H1 (cell line): ENCODE measurements at regions not wholly inside any gene's neighbourhood (a gene's known extent, or its start where the extent isn't known, plus 50 kb on each side); places are given as distances from the start of the nearest gene placed in this dataset.

ENCODE experiments used
- CTCF ChIA-PET: fragments of 300-600 bp; sonication (Branson Sonifier 250); formaldehyde crosslinking; loops from one replicate; lab custom pipeline; 2021; ENCODE audit not compliant: partially characterized antibody; lab: Charles Lee
- POLR2A ChIA-PET: fragments of 300-600 bp; sonication (Branson Sonifier 250); formaldehyde crosslinking; loops from one replicate; lab custom pipeline; 2021; ENCODE audit warnings: inconsistent platforms; ENCODE audit not compliant: partially characterized antibody; lab: Charles Lee
- DNase-seq, 2 experiments: peaks; one replicate each; pipeline versions ENCODE4 v3.0.0 to v3.0.0-alpha.2; 2010 to 2022; ENCODE audit warnings: low spot score in 2 of 2, low read depth in 1 of 2, mixed read lengths in 1 of 2
- FAIRE-seq: peaks from 2 replicates; lab custom pipeline; 2011; peaks lifted over from hg19 to GRCh38; lab: Jason Lieb, UNC
- H2AFZ ChIP-seq: 2 replicates; pipeline ENCODE4 v1.8.1; 2012; ENCODE audit warnings: low read length, inconsistent platforms
- H2AK5ac ChIP-seq: 2 replicates; pipeline ENCODE4 v1.6.1; 2013; ENCODE audit warnings: low read depth, low read length
- H2BK120ac ChIP-seq: replicated peaks from 2 replicates; pipeline ENCODE3; 2013; ENCODE audit warnings: low read depth, low read length, inconsistent platforms
- H2BK12ac ChIP-seq: 2 replicates; pipeline ENCODE4 v1.6.1; 2013; ENCODE audit warnings: low read depth, low read length
- H2BK15ac ChIP-seq: 2 replicates; pipeline ENCODE4 v1.6.1; 2013; ENCODE audit warnings: low read length
- H2BK20ac ChIP-seq: 2 replicates; pipeline ENCODE4 v1.6.1; 2013; ENCODE audit warnings: low read length
- H2BK5ac ChIP-seq: 2 replicates; pipeline ENCODE4 v1.6.1; 2013; ENCODE audit warnings: low read depth, low read length
- H3K14ac ChIP-seq: 2 replicates; pipeline ENCODE4 v1.6.1; 2013; ENCODE audit warnings: inconsistent platforms; ENCODE audit not compliant: insufficient read length
- H3K18ac ChIP-seq: 2 replicates; pipeline ENCODE4 v1.6.1; 2013; ENCODE audit warnings: low read length; ENCODE audit errors: extremely low read depth
- H3K23ac ChIP-seq: 2 replicates; pipeline ENCODE4 v1.6.1; 2013; ENCODE audit warnings: inconsistent platforms; ENCODE audit not compliant: insufficient read length
- H3K23me2 ChIP-seq: 2 replicates; pipeline ENCODE4 v1.6.1; 2013; ENCODE audit warnings: low read depth, low read length
- H3K27ac ChIP-seq: 2 replicates; pipeline ENCODE4 v1.6.1; 2011; ENCODE audit warnings: low read depth, low read length, inconsistent platforms
- H3K27me3 ChIP-seq, 4 experiments: replicated peaks in 1 of 4; 1 replicate in 1 of 4; 2 replicates in 3 of 4; pipeline versions ENCODE4 v1.6.1 to v1.8.1; 2011 to 2013; ENCODE audit warnings: low read length in 3 of 4, mild to moderate bottlenecking in 3 of 4, inconsistent platforms in 2 of 4, mixed read lengths in 2 of 4, moderate library complexity in 1 of 4; ENCODE audit not compliant: control insufficient read depth in 3 of 4, insufficient read depth in 3 of 4; ENCODE audit errors: extremely low read depth in 1 of 4
- H3K36me3 ChIP-seq, 4 experiments: 2 replicates each; pipeline versions ENCODE4 v1.6.1 to v1.8.1; 2011 to 2013; ENCODE audit warnings: mild to moderate bottlenecking in 4 of 4, low read length in 3 of 4, moderate library complexity in 2 of 4, control low read depth in 1 of 4, inconsistent platforms in 1 of 4; ENCODE audit not compliant: insufficient read depth in 4 of 4, control insufficient read depth in 2 of 4
- H3K4ac ChIP-seq: replicated peaks from 2 replicates; pipeline ENCODE3; 2013; ENCODE audit warnings: low read length, low read depth, mixed read lengths, inconsistent platforms; ENCODE audit not compliant: insufficient read length
- H3K4me1 ChIP-seq, 4 experiments: replicated peaks in 1 of 4; 1 replicate in 1 of 4; 2 replicates in 3 of 4; pipeline versions ENCODE4 v1.6.1 to v1.8.1; 2011 to 2013; ENCODE audit warnings: low read length in 3 of 4, inconsistent platforms in 2 of 4, mixed read lengths in 1 of 4; ENCODE audit not compliant: insufficient read depth in 4 of 4, control insufficient read depth in 3 of 4
- H3K4me2 ChIP-seq, 2 experiments: 2 replicates each; pipeline versions ENCODE4 v1.6.1 to v1.8.1; 2011 to 2013; ENCODE audit warnings: low read depth in 2 of 2, low read length in 2 of 2, control low read depth in 1 of 2, inconsistent platforms in 1 of 2, mild to moderate bottlenecking in 1 of 2; ENCODE audit not compliant: insufficient read depth in 1 of 2
- H3K4me3 ChIP-seq, 4 experiments: fragments of 200-600, 300-600 bp in 1 of 4; sonication (generic), shearing (Covaris generic), sonication (Bioruptor Twin) in 1 of 4; 2 replicates each; pipeline versions ENCODE4 v1.5.1 to v1.8.1; 2011 to 2016; ENCODE audit warnings: low read length in 4 of 4, low read depth in 3 of 4, control low read depth in 2 of 4, inconsistent platforms in 2 of 4, mild to moderate bottlenecking in 2 of 4, mixed read lengths in 1 of 4, moderate library complexity in 1 of 4; ENCODE audit not compliant: insufficient read depth in 2 of 4; ENCODE audit errors: extremely low read depth in 1 of 4
- H3K56ac ChIP-seq: replicated peaks from 2 replicates; pipeline ENCODE3; 2013; ENCODE audit warnings: low read depth, mild to moderate bottlenecking, mixed read lengths, low read length, inconsistent platforms; ENCODE audit not compliant: insufficient read length
- H3K79me1 ChIP-seq: 2 replicates; pipeline ENCODE4 v1.6.1; 2013; ENCODE audit warnings: low read depth, low read length, control low read depth
- H3K79me2 ChIP-seq, 2 experiments: 2 replicates each; pipeline versions ENCODE4 v1.6.1 to v1.8.1; 2012 to 2013; ENCODE audit warnings: low read length in 2 of 2, mild to moderate bottlenecking in 2 of 2, inconsistent platforms in 1 of 2; ENCODE audit not compliant: insufficient read depth in 2 of 2, control insufficient read depth in 1 of 2
- H3K9ac ChIP-seq, 4 experiments: replicated peaks in 1 of 4; 1 replicate in 1 of 4; 2 replicates in 3 of 4; pipeline versions ENCODE4 v1.6.1 to v1.8.1; 2011 to 2013; ENCODE audit warnings: low read depth in 3 of 4, low read length in 3 of 4, control low read depth in 2 of 4, mild to moderate bottlenecking in 2 of 4, moderate library complexity in 2 of 4, inconsistent platforms in 1 of 4; ENCODE audit errors: extremely low read depth in 1 of 4
- H3K9me3 ChIP-seq, 2 experiments: 2 replicates each; pipeline versions ENCODE4 v1.6.1 to v1.8.1; 2012 to 2013; ENCODE audit warnings: mild to moderate bottlenecking in 2 of 2, moderate library complexity in 2 of 2, control low read depth in 1 of 2, inconsistent platforms in 1 of 2, low read depth in 1 of 2, low read length in 1 of 2, mixed read lengths in 1 of 2; ENCODE audit not compliant: insufficient read depth in 2 of 2
- H4K20me1 ChIP-seq, 2 experiments: replicated peaks in 1 of 2; 2 replicates each; pipeline versions ENCODE3 to v1.8.1; 2011 to 2013; ENCODE audit warnings: inconsistent platforms in 2 of 2, low read length in 2 of 2, mild to moderate bottlenecking in 1 of 2; ENCODE audit not compliant: insufficient read depth in 2 of 2, control insufficient read depth in 1 of 2
- H4K5ac ChIP-seq: 2 replicates; pipeline ENCODE4 v1.6.1; 2013; ENCODE audit warnings: low read length, low read depth, mixed read lengths, inconsistent platforms; ENCODE audit not compliant: insufficient read length
- H4K8ac ChIP-seq: 2 replicates; pipeline ENCODE4 v1.8.0; 2013; ENCODE audit warnings: mild to moderate bottlenecking, moderate library complexity, low read length, inconsistent platforms; ENCODE audit not compliant: insufficient read depth; ENCODE audit errors: extremely low read depth
- H4K91ac ChIP-seq: replicated peaks from 2 replicates; pipeline ENCODE3; 2013; ENCODE audit warnings: low read length, mixed read lengths, inconsistent platforms; ENCODE audit not compliant: insufficient read length
- CBX8 ChIP-seq: fragments of 300-800, 300-1000 bp; sonication (generic); IDR thresholded peaks from 2 replicates; pipeline ENCODE4 v1.7.1; 2016; ENCODE audit warnings: low read depth, low read length, borderline replicate concordance
- CREB1 ChIP-seq: IDR thresholded peaks from 2 replicates; pipeline ENCODE4 v1.6.1; 2012; ENCODE audit warnings: inconsistent platforms
- KDM4A ChIP-seq: IDR thresholded peaks from one replicate; pipeline ENCODE4 v1.7.1; 2012; ENCODE audit warnings: low read depth, mild to moderate bottlenecking, moderate library complexity, low read length, inconsistent platforms; ENCODE audit not compliant: severe bottlenecking
- MAFK ChIP-seq: IDR thresholded peaks from 2 replicates; pipeline ENCODE4 v1.6.1; 2012; ENCODE audit warnings: low read depth, mild to moderate bottlenecking, improper control_type of control experiment, low read length
- RFX5 ChIP-seq: IDR thresholded peaks from 2 replicates; pipeline ENCODE4 v1.6.1; 2011; ENCODE audit warnings: low read depth, low read length, improper control_type of control experiment, borderline replicate concordance
- RNF2 ChIP-seq: fragments of 200-900, 300-1000 bp; sonication (generic); IDR thresholded peaks from 2 replicates; pipeline ENCODE4 v1.7.1; 2016; ENCODE audit warnings: borderline replicate concordance, low read depth, mild to moderate bottlenecking, antibody characterized with exemption, low read length; ENCODE audit not compliant: poor library complexity, severe bottlenecking; ENCODE audit errors: missing control alignments
- SP2 ChIP-seq: IDR thresholded peaks from 2 replicates; pipeline ENCODE4 v1.6.1; 2012; ENCODE audit warnings: mild to moderate bottlenecking, low read length, inconsistent platforms
- WGBS, 2 experiments: shearing (Covaris generic) in 1 of 2; methylation state at CpG; one replicate each; pipeline versions ENCODE4 v1.1.6 to v1.1.7; 2013 to 2015; ENCODE audit warnings: low lambda C conversion rate in 2 of 2, mixed read lengths in 2 of 2, inconsistent platforms in 1 of 2, low coverage in 1 of 2, missing lambda C conversion rate in 1 of 2; ENCODE audit not compliant: insufficient replicate concordance in 2 of 2, insufficient coverage in 1 of 2, insufficient read length in 1 of 2; ENCODE audit errors: extremely low coverage in 1 of 2, missing lambda C conversion rate in 1 of 2; 5-methylcytosine and 5-hydroxymethylcytosine counted together

DNA sequence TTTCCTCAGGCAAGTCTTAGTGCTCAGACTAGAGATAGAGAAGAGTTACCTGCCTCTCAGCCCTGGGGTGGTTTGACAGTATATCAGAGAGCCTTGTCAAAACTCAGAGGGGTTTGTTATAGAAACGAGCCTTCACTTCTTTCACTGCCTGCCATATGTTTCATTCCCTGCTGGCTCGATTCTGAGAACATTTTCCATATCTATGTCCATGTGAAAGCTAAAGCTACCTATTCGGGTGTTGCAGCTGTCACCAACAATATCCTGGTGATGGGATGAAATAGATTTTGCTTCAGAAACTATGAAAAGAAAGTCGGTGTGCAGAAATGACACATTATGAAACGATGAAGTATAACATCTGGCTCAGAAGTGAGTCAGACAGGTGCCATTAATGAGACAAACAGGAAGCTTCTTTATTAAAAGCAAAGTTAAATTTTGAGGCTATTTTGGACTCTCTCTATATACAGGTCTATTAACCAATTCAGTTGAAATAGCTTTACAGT is 56.1 kb upstream of the TANK start:
- Histone ChIP-seq H2AFZ (no peak overlapping the region), H4K20me1 (no peaks in the 10 kb centered on the region)
- WGBS, 2 experiments, result 86% methylated on average over 5 of the region's 5 CpGs; no CpG with 5 or more reads in 1 of the 2 experiments
- TF ChIP-seq CBX8, result no peak
- no peak for TF ChIP-seq MAFK
- TF ChIP-seq RFX5, result no peak
- TF ChIP-seq RNF2, result no peak
- no peak for TF ChIP-seq KDM4A
- no peak for TF ChIP-seq SP2
- no peak for TF ChIP-seq CREB1

More for the DNA sequence above, 56.1 kb upstream of the TANK start:
- H2BK5ac ChIP-seq, result no peak overlapping the region
- no peaks in the 10 kb centered on the region for H3K27me3 ChIP-seq
- no peaks in the 10 kb centered on the region for H3K9me3 ChIP-seq
- no peaks in the 10 kb centered on the region for H3K4me1 ChIP-seq
- H2BK120ac ChIP-seq, result no peak overlapping the region
- DNase-seq, result no peak
- no peak overlapping the region for H4K8ac ChIP-seq
- no peaks in the 10 kb centered on the region for H3K79me1 ChIP-seq
- no peak overlapping the region for H3K27ac ChIP-seq
- H3K79me2 ChIP-seq, result no peaks in the 10 kb centered on the region
- no peak overlapping the region for H3K14ac ChIP-seq
- no peak overlapping the region for H4K91ac ChIP-seq
- H3K56ac ChIP-seq, result no peak overlapping the region
- no peak overlapping the region for H3K4ac ChIP-seq
- no peak overlapping the region for H2BK20ac ChIP-seq
- H4K5ac ChIP-seq, result no peak overlapping the region
- no peak overlapping the region for H3K4me3 ChIP-seq
- H3K36me3 ChIP-seq, result no peaks in the 10 kb centered on the region
- POLR2A ChIA-PET, result no interaction called here
- H2BK12ac ChIP-seq, result no peak overlapping the region
- no peak for FAIRE-seq
- CTCF ChIA-PET, result interaction anchor here (1.4 kb wide), 1 partner anchor 15 kb away, joined by 3 read pairs; no protein-coding TSS in a partner anchor
- H3K23ac ChIP-seq, result no peak overlapping the region
- H2BK15ac ChIP-seq, result no peak overlapping the region
- no peak overlapping the region for H3K4me2 ChIP-seq
- H2AK5ac ChIP-seq, result no peak overlapping the region
- H3K23me2 ChIP-seq, result no peaks in the 10 kb centered on the region
- no peak overlapping the region for H3K9ac ChIP-seq
- H3K18ac ChIP-seq, result no peak overlapping the region
